DOHH2 (cell line): ENCODE measurements at regions not wholly inside any gene's neighbourhood (a gene's known extent, or its start where the extent isn't known, plus 50 kb on each side); places are given as distances from the start of the nearest gene placed in this dataset.

Experiments
- H3F3A ChIP-seq: fragments of 200-600 bp; sonication (generic), shearing (Covaris generic); 2 replicates; pipeline ENCODE4 v1.6.0; 2016; ENCODE audit warnings: antibody characterized with exemption, mild to moderate bottlenecking; ENCODE audit not compliant: control insufficient read depth, insufficient read depth
- H3K27ac ChIP-seq: fragments of 200-600 bp; sonication (generic); 2 replicates; pipeline ENCODE4 v1.5.1; 2014; ENCODE audit warnings: low read depth, mild to moderate bottlenecking, low read length, moderate library complexity
- H3K27me3 ChIP-seq: fragments of 200-600 bp; sonication (generic); 2 replicates; pipeline ENCODE4 v1.6.1; 2014; ENCODE audit warnings: mild to moderate bottlenecking, low read length, mixed read lengths; ENCODE audit not compliant: control insufficient read depth
- H3K36me3 ChIP-seq: fragments of 200-600 bp; sonication (generic); 2 replicates; pipeline ENCODE4 v1.6.1; 2014; ENCODE audit warnings: mild to moderate bottlenecking, low read length, moderate library complexity, mixed read lengths; ENCODE audit not compliant: control insufficient read depth
- H3K4me1 ChIP-seq: fragments of 200-600 bp; sonication (generic); 2 replicates; pipeline ENCODE4 v1.6.1; 2014; ENCODE audit warnings: mild to moderate bottlenecking, low read length, mixed read lengths; ENCODE audit not compliant: control insufficient read depth
- H3K4me2 ChIP-seq: fragments of 200-600 bp; sonication (generic); 2 replicates; pipeline ENCODE4 v1.6.0; 2014; ENCODE audit warnings: mild to moderate bottlenecking, low read length, moderate library complexity
- H3K4me3 ChIP-seq: fragments of 200-600 bp; sonication (generic); 2 replicates; pipeline ENCODE4 v1.5.1; 2014; ENCODE audit warnings: mild to moderate bottlenecking, low read length, mixed read lengths
- H3K79me2 ChIP-seq: fragments of 200-600 bp; sonication (generic); 2 replicates; pipeline ENCODE4 v1.6.1; 2014; ENCODE audit warnings: mild to moderate bottlenecking, low read length, mixed read lengths; ENCODE audit not compliant: control insufficient read depth
- H3K9me2 ChIP-seq: fragments of 200-600 bp; sonication (generic); replicated peaks from 2 replicates; pipeline ENCODE4 v1.6.1; 2014; ENCODE audit warnings: mild to moderate bottlenecking, low read length, mixed read lengths; ENCODE audit not compliant: control insufficient read depth
- H3K9me3 ChIP-seq: fragments of 200-600 bp; sonication (generic); 2 replicates; pipeline ENCODE4 v1.6.1; 2014; ENCODE audit warnings: antibody characterized with exemption, low read length, mixed read lengths; ENCODE audit not compliant: control insufficient read depth, insufficient read depth
- H4K20me1 ChIP-seq: fragments of 200-600 bp; sonication (generic); 2 replicates; pipeline ENCODE4 v1.6.0; 2014; ENCODE audit warnings: low read depth, mild to moderate bottlenecking, antibody characterized with exemption, low read length, moderate library complexity; ENCODE audit not compliant: control insufficient read depth, insufficient read depth
- CTCF ChIP-seq: fragments of 200-600 bp; sonication (generic); IDR thresholded peaks from one replicate; pipeline ENCODE4 v1.5.1; 2014; ENCODE audit warnings: antibody characterized with exemption, mild to moderate bottlenecking, low read depth, low read length; ENCODE audit not compliant: poor library complexity, severe bottlenecking
- EZH2phosphoT487 ChIP-seq: fragments of 200-600 bp; sonication (generic); IDR thresholded peaks from 2 replicates; pipeline ENCODE4 v1.6.1; 2017; ENCODE audit warnings: borderline replicate concordance, mild to moderate bottlenecking, antibody characterized with exemption, low read length, moderate library complexity, mixed read lengths

GRCh38 chr22:27540656-27541396 is 260.7 kb downstream of the MN1 start:
- Histone ChIP-seq H3K4me1 (no peaks in the 10 kb centered on the region), H3F3A (no peaks in the 10 kb centered on the region), H3K27ac (no peak overlapping the region), H3K36me3 (no peaks in the 10 kb centered on the region), H3K9me2 (no peaks in the 10 kb centered on the region), H3K79me2 (no peaks in the 10 kb centered on the region), H3K27me3 (no peaks in the 10 kb centered on the region), H3K4me3 (no peak overlapping the region), H4K20me1 (no peaks in the 10 kb centered on the region), H3K4me2 (no peak overlapping the region), H3K9me3 (no peaks in the 10 kb centered on the region)
- no peak for TF ChIP-seq EZH2phosphoT487

- TF ChIP-seq CTCF (no peak), EZH2phosphoT487 (no peak)
- no peaks in the 10 kb centered on the region for H3K4me1 ChIP-seq
- no peaks in the 10 kb centered on the region for H3K79me2 ChIP-seq
- H3K4me2 ChIP-seq = no peak overlapping the region
- no peaks in the 10 kb centered on the region for H3K9me3 ChIP-seq
- no peaks in the 10 kb centered on the region for H4K20me1 ChIP-seq
- H3K27me3 ChIP-seq = no peaks in the 10 kb centered on the region
- H3K36me3 ChIP-seq = no peaks in the 10 kb centered on the region
- no peaks in the 10 kb centered on the region for H3K9me2 ChIP-seq
- H3K27ac ChIP-seq = no peak overlapping the region
- no peaks in the 10 kb centered on the region for H3F3A ChIP-seq
- no peak overlapping the region for H3K4me3 ChIP-seq
Measured at GRCh38 chr22:27541836-27542235, 259.7 kb downstream of the MN1 start.

- H4K20me1 ChIP-seq = no peaks in the 10 kb centered on the region
- no peaks in the 10 kb centered on the region for H3K79me2 ChIP-seq
- no peaks in the 10 kb centered on the region for H3K4me1 ChIP-seq
- no peaks in the 10 kb centered on the region for H3F3A ChIP-seq
- H3K27ac ChIP-seq = no peak overlapping the region
- H3K4me3 ChIP-seq = no peak overlapping the region
- no peaks in the 10 kb centered on the region for H3K9me3 ChIP-seq
- no peaks in the 10 kb centered on the region for H3K36me3 ChIP-seq
- H3K4me2 ChIP-seq = no peak overlapping the region
- no peaks in the 10 kb centered on the region for H3K9me2 ChIP-seq
- H3K27me3 ChIP-seq = no peaks in the 10 kb centered on the region
- TF ChIP-seq CTCF (no peak), EZH2phosphoT487 (no peak)
Measured at GRCh38 chr22:27542602-27543001, 259.0 kb downstream of the MN1 start.

DNA sequence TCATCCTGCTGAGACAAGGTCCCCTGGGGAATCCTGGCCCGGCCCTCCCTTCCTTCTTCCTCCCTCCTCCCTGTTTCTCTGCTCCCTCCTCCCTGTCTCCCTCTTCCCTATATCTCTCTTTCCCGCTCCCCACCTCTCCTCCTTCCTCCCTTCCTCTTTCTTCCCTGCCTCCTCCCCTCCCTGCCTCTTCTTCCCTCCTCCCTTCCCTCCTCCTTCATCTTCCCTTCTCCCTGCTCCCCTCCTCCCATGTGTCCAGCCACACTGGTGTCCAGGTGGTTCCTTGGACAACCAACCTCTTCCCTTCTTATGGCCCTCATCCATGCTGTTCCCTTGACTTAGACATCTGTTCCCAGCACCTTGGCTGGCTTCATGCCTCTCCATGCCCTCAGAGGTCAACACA is 258.1 kb downstream of the MN1 start:
- Histone ChIP-seq H3K4me2 (no peak overlapping the region), H3K27ac (no peak overlapping the region), H3K4me1 (no peaks in the 10 kb centered on the region), H3K9me3 (no peaks in the 10 kb centered on the region), H3K9me2 (no peaks in the 10 kb centered on the region), H3K27me3 (no peaks in the 10 kb centered on the region), H4K20me1 (no peaks in the 10 kb centered on the region), H3K79me2 (no peaks in the 10 kb centered on the region), H3F3A (no peaks in the 10 kb centered on the region), H3K4me3 (no peak overlapping the region), H3K36me3 (no peaks in the 10 kb centered on the region)
- TF ChIP-seq CTCF (no peak), EZH2phosphoT487 (no peak)
